ENCODE measurements at regions not wholly inside any gene's neighbourhood (a gene's known extent, or its start where the extent isn't known, plus 50 kb on each side); places are given as distances from the start of the nearest gene placed in this dataset.
"Not testable (repeated sequence)": the region's sequence is repeated elsewhere in the genome, so short reads cannot be mapped to it uniquely, and the experiment has no call there.

DNA sequence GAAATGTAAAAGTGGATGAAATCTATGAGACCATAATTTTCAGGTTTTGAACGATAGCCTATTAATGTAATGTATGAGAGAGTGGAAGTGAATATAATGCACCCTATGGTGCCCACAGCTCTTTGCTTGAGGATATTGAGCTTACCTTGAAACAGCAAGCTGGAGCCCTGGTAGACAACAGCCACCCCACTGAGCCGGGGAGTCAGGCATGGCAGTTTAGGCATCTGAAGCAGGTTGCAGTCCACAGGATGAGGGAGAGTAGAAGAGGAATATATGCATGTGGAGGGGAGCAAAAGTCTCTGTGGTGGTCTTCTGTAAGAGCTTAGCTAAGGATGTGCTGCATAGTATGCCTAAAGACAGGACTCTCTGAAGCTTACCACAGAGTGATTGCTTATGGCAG lies 817.3 kb downstream of the DNAJB9 start:
- FAIRE-seq, result no peak
- no peak for DNase-seq (ENCODE audit: low spot score in 2 of 2)

DNA sequence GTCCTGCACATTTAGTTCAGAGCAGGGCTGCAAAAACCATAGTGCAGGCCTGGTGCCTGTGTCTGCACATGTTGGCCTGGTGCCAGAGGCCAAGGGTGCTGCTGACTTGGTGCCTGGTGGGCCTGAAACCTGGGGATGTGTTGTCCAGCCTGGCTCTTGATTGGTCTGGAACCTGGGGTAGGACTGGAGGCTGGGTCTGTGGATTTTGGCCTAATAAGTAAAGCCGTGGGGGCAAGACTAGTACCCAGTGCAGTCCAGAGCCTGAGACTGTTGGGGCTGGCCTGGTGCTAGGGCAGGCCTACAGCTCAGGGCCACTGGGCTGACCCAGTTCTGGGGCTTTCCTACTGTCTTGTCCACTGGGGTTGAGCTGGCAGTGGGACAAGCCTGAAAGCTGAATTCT lies 817.9 kb downstream of the DNAJB9 start:
- DNase-seq (ENCODE audit: low spot score in 2 of 2) (no peak), FAIRE-seq (no peak)

DNA sequence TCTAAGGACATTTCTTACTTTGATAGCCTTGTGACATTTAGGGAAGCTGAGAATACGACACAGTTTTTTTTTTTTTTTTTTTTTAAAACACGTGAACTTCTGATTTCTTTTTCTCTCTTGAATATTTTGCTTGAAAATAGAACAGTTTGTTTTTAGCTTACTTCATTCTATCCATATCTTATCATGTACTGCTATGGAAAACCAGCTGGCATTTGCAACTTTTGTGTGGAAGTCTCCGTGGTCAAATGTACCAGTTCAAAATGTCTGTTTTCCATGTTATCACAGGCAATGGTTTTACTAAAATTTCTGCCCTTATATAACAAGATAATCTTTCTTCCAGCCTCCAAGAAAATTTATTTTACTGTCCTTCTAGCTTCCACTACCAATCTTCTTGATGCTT lies 821.6 kb downstream of the DNAJB9 start:
- no peak for FAIRE-seq

DNA sequence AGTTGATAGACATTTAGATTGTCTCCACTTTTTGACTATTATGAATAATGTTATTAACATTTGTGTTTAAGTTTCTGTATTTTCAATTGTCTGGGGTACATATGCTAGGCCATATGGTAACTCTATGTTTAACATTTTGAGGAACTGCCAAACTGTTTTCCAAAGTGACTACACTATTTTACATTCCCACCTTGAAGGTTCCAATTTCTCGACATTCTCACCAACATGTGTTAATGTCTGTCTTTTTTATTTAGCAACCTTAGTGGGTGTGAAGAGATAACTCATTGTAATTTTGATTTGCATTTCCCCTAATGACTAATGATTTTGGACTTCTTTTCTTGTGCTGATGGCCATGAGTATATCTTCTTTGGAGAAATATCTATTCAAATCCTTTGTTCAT lies 832.4 kb downstream of the DNAJB9 start:
- FAIRE-seq (no peak), DNase-seq (ENCODE audit: low spot score in 2 of 2) (no peak)

More for the DNA sequence above, 821.6 kb downstream of the DNAJB9 start:
- no peak for DNase-seq (ENCODE audit: low spot score in 2 of 2)

DNA sequence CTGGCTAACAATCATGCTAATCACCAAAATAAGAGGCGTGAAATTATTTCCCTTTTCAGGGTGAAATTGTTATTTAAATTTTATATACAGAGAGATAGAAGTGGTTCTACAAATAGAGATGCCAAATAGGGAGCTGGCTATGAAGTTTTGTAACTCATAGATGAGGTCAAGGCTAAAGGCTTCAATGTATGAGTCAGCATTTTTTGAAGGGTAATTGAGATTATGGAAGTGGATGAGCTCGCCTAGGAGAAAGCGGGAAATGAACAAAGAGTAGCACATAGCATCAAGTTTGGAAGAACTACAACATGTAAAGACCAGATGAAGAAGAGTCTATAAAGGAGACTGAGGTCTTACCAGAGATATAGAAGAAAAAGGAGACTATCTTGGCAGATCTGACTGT lies 838.1 kb downstream of the DNAJB9 start:
- DNase-seq (ENCODE audit: low spot score in 2 of 2) (no peak), FAIRE-seq (no peak)

DNA sequence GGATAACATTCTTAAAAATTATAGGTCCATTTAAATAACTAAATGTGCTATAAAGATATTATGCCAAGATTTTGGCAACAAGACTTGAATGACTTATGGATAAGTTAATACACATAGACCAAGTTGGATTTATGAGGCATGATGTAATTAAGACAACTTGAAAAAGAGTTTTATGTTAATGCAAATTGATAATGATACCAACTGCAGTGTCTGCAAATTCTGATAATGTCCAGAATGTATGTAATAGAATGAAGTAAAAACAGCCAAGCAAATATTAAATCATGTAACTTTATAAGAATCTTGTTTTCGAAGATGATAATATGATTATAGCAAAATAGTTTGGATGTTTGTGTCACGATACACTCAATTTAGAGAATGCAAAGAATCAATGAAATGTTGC lies 868.3 kb downstream of the DNAJB9 start:
- FAIRE-seq (no peak), DNase-seq (ENCODE audit: low spot score in 2 of 2) (no peak)

DNA sequence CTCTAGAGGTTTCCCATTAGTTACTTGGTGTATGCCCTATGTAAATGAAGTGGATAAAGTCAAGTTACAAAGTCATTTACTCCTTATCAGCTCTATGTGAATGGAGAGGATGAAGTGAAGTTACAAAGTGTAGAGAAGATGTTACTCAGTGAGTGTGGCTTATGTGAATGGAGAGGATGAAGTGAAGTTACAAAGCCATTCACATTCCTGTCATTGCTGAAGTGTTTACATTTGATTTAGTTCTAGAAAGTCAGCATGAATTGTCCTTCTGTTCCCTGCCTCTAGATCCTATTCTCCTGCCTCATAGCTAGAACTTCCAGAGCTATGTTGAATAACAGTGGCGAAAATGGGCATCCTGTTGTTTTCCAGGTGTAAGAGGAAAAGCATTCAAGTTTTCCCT lies 880.1 kb downstream of the DNAJB9 start:
- FAIRE-seq (no peak), DNase-seq (ENCODE audit: low spot score in 2 of 2) (no peak)

DNA sequence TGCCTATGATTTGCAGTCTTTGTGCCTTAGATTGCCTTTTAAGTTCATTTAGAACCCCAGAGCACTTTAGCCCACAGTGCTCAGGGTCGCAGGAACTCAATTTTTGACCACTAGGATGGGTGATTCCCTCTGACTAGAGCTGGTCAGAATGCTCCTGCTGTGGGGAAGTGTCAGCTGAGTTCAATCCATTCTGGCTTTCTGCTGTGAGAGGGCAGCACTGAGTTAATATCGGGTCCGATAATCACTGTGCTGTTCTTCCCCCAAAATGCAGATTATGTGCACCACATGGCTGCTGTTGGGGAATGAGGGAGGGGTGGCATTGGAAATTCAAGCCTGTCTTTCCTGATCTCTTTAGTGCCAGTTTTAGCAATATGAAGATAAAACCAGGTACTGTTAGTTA lies 886.4 kb downstream of the DNAJB9 start:
- FAIRE-seq, result no peak
- DNase-seq (ENCODE audit: low spot score in 2 of 2), result no peak

DNA sequence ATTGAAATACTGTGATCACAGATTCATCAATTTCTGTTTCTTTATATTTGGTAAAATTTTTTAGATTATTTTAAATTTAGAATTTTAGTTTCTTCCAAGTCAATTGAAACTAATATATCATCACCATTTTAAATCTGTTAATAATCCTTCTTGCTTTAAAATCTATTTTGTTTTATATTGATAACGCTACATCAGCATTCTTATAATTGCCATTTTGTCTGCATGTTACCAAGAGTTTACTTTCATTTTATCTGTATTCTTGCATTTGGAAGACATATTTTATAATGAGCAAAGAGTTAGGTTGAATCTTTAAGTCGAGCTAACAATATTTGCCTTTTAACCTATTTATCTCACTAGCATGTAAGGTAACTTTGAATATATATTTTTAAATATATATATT lies 890.6 kb downstream of the DNAJB9 start:
- FAIRE-seq (no peak), DNase-seq (ENCODE audit: low spot score in 2 of 2) (no peak)

DNA sequence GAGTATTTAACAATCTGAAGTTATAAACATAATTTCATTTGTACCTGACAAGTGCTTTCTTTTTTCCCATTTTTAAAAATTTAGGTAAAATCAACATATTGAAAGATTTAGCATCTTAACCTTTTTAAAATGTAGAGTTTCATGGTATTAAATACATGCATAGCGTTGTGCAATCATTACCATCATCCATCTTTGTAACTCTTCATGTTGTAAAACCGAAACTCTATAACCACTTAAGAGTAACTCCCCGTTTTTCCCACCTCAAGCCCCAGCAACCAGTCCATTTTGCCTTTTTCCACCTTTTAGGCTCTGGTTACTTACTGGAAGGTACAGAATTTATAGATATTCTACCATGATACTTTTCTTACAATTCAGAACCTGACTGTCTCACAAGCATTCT lies 892.5 kb downstream of the DNAJB9 start:
- FAIRE-seq (no peak), DNase-seq (ENCODE audit: low spot score in 2 of 2) (no peak)

DNA sequence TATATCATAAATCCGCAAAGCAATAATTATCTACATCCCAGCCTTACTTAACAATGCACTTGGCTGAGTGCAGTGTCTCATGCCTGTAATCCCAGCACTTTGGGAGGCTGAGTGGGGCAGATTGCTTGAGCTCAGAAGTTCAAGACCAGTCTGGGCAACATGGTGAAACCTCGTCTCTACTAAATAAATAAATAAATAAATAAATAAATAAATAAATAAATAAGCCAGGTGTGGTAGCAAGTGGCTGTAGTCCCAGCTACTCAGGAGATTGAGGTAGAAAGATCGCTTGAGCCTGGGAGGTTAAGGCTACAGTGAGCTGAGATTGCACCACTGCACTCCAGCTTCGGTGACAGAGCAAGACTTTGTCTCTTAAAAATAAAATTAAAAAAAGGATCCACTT lies 898.1 kb downstream of the DNAJB9 start:
- FAIRE-seq, result not testable (repeated sequence)

DNA sequence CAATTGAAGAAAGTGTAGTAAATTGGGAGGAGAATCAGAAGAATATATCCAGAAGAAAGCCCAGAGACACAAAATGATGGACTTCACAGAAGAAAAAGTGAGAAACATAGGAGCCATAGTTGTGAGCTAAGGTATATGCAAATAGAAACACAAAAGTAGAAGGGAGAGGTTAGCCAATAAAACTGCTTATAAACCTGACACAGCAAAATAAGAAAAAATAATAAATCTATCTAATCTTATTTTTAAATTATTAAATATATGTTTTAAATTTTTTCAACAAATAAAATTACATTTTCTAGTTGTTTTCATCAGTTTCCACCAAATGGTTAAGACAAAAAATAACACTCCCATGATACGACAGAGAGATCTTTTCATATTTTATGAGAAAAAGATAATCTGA lies 903.5 kb downstream of the DNAJB9 start:
- FAIRE-seq, result no peak
- no peak for DNase-seq (ENCODE audit: low spot score in 2 of 2)

More for the DNA sequence above, 898.1 kb downstream of the DNAJB9 start:
- DNase-seq (ENCODE audit: low spot score in 2 of 2), result not testable (repeated sequence)

DNA sequence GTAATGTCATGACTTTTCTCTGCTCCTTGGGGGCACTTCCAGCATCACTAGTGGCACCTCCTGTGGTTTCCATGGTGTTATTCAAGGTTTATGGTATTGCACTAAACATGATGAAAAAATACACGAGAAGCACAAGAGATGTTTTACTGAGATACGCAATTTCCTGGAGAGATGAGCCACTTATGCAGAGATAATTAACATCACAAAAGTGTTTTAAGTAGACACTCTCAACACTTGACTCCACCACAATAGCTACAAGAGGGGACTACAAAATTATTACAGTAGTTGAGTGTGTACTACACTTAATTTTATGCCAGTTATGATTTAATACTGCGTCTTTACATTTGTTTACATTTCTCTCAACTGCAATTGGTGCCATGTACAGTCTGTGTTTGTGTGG lies 906.7 kb downstream of the DNAJB9 start:
- no peak for DNase-seq (ENCODE audit: low spot score in 2 of 2)
- FAIRE-seq, result no peak

DNA sequence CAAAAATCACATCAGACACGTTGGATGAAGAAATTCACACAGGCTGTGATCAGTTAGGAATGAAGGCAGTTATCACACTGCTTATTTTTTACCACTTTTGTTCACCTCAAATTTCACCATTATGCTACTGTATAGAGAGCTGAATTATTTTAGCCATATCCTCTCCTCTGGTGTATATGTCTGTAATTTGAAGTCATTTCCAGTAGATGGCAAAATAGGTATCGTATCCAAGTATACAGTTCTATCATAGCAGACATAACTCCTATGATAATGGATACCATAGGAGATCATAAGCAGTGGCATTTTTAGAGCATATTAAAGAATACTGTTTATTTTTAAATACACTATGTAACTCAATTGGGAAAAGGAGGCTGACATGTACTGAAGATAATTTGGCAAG lies 909.7 kb downstream of the DNAJB9 start:
- no peak for DNase-seq (ENCODE audit: low spot score in 2 of 2)
- no peak for FAIRE-seq

DNA sequence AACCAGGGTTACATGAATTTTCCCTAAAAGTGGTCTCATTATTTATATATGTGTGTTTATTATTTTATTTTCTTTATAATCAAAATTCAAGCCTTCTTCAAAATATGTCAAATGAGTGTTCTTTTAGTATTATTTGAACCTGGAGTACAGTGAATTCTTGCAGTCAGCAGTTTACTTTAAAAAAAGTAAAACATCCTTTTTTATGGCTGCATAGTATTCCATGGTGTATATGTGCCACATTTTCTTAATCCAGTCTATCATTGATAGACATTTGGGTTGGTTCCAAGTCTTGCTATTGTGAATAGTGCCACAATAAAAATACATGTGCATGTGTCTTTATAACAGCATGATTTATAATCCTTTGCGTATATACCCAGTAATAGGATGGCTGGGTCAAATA lies 920.9 kb downstream of the DNAJB9 start:
- FAIRE-seq; DNase-seq (ENCODE audit: low spot score in 2 of 2): not testable (repeated sequence)

DNA sequence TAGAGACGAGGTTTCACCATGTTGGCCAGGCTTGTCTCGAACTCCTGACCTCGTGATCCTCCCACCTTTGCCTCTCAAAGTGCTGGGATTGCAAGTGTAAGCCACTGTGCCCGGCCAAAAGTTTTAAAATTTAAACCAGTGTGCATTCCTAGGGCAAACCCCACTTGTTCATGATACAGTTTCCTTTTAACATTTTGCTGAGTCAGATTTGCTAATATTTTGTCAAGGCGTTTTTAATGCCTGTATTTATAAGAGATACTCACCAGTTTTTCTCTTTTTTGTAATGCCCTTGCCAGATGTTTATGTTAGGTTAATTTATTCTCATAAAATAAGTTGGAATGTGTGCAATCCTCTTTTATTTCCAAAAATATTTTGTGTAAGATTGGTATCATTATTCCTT lies 927.4 kb downstream of the DNAJB9 start:
- FAIRE-seq, result no peak
- no peak for DNase-seq (ENCODE audit: low spot score in 2 of 2)

DNA sequence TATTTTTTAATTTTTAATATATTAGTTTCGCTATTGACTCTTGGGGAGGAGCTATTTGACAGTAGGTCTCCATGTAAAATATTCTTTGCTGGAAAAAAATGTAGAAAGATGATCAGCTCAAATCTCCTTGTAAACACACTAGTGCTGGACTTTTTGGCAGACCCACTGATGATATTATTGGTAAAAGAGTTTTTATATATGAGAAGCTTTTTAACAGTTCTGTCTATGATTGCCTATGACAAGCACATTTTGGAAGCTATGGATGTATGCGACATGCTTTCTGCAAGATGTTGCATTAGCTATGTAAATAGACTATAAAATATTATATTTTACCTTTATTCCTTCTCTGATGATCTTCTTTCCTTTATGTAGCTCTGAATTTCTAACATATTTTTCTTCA lies 928.5 kb downstream of the DNAJB9 start:
- FAIRE-seq, result no peak
- no peak for DNase-seq (ENCODE audit: low spot score in 2 of 2)

DNA sequence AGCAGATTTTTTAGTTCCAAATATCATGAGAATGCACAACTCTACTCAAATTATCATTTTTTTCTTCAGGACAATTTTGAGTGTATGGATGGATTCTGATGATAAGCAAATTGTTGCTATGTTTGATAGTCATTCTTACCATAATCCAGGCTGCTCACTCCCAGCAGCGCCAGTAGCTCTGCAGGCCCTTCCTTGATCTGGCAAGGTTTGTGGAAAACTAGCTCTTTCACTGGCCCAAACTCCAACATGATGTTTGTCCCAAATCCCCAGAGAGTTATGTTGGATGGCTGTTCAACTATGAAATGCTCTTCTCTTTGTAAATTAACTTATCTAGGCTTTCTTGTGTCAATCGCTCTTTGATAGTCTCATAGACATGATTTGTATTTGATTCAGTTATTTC lies 933.7 kb downstream of the DNAJB9 start:
- no peak for FAIRE-seq
- DNase-seq (ENCODE audit: low spot score in 2 of 2), result no peak

DNA sequence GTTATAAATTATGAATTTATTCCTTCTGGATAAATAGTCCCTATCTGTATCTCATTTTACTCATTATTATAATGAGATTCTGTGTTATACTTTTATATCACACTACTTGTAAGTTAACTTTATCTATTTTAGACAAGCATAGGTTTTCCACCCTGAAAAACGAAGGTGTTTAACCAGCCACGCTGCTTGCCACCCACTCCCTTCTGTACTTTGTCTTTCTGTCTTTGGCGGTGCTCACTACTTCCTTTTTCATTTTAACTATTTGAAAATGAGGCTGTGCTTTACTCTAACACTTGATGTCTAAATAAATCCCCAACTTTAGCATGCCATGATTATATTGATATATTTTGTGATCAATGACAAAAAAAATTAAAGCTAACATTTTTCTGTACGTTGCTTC lies 952.9 kb downstream of the DNAJB9 start:
- FAIRE-seq (no peak), DNase-seq (ENCODE audit: low spot score in 2 of 2) (no peak)

DNA sequence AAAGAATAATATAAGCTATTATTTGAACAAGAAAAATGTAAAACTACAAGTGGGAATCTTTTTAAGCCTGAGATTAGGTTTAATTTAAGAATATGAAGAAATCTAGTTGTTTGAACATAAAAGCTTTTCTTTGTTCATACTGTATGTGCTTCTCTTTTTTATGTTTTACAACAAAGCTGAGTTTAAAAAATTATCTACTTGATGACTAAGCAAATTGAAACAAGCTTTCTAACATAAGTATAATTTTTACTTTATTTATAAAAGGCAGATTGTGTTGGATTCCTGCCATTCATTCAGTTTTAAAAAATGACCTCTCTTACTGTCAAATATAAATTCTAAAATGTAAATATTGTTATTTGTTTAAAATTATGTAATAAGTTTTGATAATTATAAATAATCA lies 958.2 kb downstream of the DNAJB9 start:
- no peak for FAIRE-seq
- no peak for DNase-seq (ENCODE audit: low spot score in 2 of 2)

DNA sequence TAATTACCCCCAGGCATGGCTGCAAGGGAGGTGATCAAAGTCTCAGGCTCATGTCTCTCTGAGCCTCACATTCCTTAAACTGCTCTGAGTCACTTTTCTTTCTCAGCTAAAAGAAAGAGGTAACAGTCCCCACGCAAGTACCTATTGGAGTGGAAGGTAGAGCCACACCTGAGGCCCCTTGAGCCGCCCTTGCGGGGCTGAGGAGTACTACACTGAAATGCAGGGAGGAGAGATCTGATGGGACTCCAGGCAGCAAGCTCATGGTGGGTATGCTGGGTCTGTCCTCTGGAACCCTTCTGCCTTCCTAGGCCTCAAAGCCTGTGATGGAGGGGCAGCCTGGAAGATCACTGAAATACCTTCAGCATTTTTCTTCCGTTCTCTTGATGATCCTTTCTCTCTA lies 960.0 kb downstream of the DNAJB9 start:
- FAIRE-seq, result no peak
- no peak for DNase-seq (ENCODE audit: low spot score in 2 of 2)

DNA sequence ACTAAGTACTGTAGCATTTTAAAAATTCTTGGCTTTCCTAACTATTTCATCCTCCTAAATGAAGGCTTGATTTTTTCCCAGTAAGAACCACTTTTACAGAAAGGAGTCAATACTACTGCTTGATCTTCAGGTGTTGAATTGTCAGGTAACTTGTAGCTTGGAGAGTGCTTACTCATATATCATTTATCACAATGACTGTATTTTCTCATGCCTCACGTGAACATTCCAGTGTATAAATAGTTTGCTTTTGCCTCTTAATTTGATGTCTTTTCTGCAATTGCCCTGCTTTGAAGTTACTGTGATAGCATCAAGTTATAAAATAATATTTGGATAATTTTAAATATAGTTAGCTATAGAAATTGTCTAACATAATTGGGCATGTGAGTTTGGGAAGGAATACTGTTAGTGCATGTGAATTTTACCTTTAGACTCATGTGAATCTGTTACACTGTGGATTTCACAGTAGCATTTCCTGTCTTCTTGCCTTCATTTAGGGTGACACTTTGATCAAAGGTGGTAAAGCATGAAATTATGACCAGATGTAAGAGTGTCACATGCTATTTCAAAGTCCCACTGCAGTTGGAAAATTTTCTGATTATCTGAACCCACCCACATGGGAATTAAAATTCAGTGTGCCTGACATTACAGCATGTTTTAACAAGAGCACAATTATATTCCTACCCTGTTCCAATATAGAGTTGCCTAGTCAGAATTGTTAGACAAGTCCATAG lies 962.8 kb downstream of the DNAJB9 start:
- FAIRE-seq (no peak), DNase-seq (ENCODE audit: low spot score in 2 of 2) (no peak)

DNA sequence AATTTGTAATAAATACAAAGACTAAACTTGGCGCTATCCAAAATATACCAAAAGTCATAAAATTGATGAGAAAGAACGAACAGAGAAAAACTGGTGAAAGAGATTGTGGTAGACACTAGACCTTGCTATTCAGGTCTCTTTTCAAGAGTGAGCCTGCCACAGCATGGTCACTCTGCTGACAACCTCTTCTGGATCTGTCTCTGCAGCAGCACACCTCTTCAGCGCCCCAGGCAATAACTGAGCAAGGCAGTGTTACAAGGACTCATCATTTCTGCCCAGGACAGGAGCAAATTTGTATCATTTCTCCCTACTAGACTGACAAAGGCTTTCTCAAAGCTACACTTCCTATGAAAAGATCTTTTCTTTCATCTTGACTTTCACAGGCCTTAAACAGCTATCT lies 976.0 kb downstream of the DNAJB9 start:
- DNase-seq (ENCODE audit: low spot score in 2 of 2) (no peak), FAIRE-seq (no peak)
